Globus pallidus (tissue), 1 donor: ENCODE measurements at regions not wholly inside any gene's neighbourhood (a gene's known extent, or its start where the extent isn't known, plus 50 kb on each side); places are given as distances from the start of the nearest gene placed in this dataset.
"Not testable (repeated sequence)": the region's sequence is repeated elsewhere in the genome, so short reads cannot be mapped to it uniquely, and the experiment has no call there.

Experiments
- DNase-seq: peaks from one replicate; pipeline ENCODE4 v3.0.0-alpha.2; 2015; ENCODE audit warnings: low spot score

DNA sequence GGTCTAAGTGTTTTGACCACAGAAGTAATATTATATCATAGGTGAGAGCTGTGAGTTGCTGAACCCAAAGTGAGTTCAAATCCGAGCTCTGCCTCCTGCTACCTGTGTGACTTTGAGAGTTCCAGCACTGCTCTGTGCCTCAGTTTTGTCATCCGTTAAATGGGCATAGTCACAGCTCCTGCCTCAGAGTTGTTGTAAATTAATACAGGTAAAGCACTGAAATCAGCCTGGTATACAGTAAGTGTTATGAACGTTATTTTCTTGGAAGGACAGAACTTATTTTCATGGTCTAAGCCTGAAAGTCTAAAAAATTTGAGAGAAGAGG lies 65.4 kb upstream of the ZNF195 start:
- DNase-seq, result not testable (repeated sequence)

DNA sequence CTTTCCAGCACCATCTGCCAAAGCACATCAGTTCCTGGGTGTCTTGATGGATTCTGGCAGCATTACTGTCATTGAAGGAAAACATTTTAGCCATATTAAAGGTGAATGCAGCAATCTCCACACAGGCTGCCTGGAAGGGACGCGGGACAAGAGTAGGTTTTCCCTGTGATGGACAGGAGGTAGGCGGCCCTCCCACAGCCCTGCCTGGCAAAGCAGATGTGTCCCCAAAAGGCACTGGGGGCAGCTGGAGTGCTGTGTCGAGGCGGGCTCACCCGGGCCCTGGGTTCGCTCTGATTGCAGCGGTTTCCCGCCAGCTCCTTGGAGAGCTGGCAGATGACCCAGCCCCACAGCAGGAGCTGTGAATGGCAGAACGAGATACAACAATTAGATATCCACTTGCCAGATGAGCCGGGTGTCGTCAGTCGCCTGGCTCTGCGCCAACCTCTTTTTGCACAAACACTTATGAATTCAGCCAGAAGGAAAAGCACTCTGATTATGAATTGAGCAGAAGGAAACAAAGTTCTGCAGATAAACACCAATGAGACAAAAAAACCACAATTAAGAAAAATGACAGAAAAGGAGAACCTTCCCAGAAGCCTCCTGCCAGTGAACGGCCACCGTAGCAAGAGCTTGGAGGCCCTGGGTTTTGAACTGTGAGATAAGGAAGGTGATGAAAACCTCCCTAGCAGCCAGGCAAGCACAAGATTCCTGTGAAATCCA lies 64.9 kb upstream of the ZNF195 start:
- not testable (repeated sequence) for DNase-seq

DNA sequence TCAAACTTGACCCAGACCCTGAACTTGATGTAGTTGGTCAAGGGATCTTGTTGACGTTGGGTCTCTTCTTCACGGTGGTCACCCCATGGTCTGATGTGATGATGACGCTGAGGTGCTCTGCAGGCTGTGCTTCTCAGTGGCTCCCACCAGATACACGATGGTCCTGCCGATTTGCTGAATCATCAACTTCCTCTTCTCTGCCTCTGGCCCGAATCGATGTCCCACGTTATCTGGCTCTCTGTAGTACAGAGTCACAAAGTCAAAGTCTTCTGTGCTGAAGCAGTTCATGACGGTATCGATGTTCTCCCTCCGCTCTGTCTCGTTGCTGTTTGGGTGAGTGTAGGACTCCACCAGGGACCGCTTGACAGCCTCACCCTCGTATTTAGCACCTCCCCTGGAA lies 58.5 kb upstream of the ZNF195 start:
- DNase-seq, result not testable (repeated sequence)

DNA sequence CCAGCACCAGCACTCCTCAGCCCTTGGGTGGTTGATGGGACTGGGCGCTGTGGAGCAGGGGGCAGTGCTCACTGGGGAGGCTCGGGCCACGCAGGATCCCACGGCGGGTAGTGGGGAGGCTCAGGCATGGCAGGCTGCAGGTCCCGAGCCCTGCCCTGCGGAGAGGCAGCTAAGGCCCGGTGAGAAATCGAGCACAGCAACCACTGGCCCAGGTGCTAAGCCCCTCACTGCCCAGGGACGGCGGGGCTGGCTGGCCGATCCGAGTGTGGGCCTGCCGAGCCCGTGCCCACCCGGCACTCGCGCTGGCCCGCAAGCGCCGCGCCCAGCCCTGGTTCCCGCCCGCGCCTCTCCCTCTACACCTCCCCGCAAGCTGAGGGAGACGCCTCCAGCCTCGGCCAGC lies 56.0 kb upstream of the ZNF195 start:
- no peak for DNase-seq

DNA sequence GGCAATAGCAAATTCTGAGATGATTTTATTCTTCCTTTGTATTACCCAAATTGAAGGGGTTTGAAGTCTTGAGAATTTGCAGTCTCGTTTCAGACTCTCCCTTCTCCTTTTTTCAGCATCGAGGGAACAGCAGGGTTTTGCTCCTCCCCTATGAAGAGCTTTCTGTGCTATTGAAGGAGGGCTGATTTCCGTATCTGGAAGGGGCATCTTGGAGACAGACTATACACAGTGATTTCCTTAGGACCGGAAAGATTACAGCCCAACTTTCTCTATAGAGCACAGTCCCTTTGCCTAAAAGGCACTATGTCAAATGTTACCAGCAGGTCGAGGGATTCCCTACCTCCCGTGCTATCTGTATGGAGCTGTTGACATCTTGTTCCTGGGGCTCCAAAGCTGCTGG lies 50.2 kb upstream of the ZNF195 start:
- DNase-seq, result not testable (repeated sequence)
